ENCODE measurements at regions not wholly inside any gene's neighbourhood (a gene's known extent, or its start where the extent isn't known, plus 50 kb on each side); places are given as distances from the start of the nearest gene placed in this dataset.
"Not testable (repeated sequence)": the region's sequence is repeated elsewhere in the genome, so short reads cannot be mapped to it uniquely, and the experiment has no call there.

- TF ChIP-seq CTCF (IDR thresholded peaks at IDR 0.05): no peak
- DNase-seq (ENCODE audit: low spot score) (no peak), ATAC-seq (ENCODE audit: low FRiP score) (no peak)
Measured at GRCh38 chr12:33514893-33515292, 75.3 kb upstream of the SYT10 start.

- no peak for TF ChIP-seq CTCF (IDR thresholded peaks at IDR 0.05)
- ATAC-seq (ENCODE audit: low FRiP score) (no peak), DNase-seq (ENCODE audit: low spot score) (no peak)
Measured at GRCh38 chr12:33519566-33519965, 79.9 kb upstream of the SYT10 start.

- not testable (repeated sequence) for DNase-seq (ENCODE audit: low spot score); ATAC-seq (ENCODE audit: low FRiP score)
Measured at GRCh38 chr12:33520505-33521302, 81.1 kb upstream of the SYT10 start.

- DNase-seq (ENCODE audit: low spot score): no peak
- no peak for TF ChIP-seq CTCF (IDR thresholded peaks at IDR 0.05)
- no peak for ATAC-seq (ENCODE audit: low FRiP score)
Measured at GRCh38 chr12:33529031-33529430, 89.4 kb upstream of the SYT10 start.

GRCh38 chr12:33529810-33530209, 90.2 kb upstream of the SYT10 start:
- DNase-seq (ENCODE audit: low spot score): no peak
- TF ChIP-seq CTCF (IDR thresholded peaks at IDR 0.05): no peak
- no peak for ATAC-seq (ENCODE audit: low FRiP score)

- no peak for DNase-seq (ENCODE audit: low spot score)
- TF ChIP-seq CTCF (IDR thresholded peaks at IDR 0.05): no peak
- ATAC-seq (ENCODE audit: low FRiP score): no peak
Measured at GRCh38 chr12:33531261-33531660, 91.6 kb upstream of the SYT10 start.

- no peak for TF ChIP-seq CTCF (IDR thresholded peaks at IDR 0.05)
Measured at GRCh38 chr12:33533527-33533926, 93.9 kb upstream of the SYT10 start.

More at GRCh38 chr12:33533527-33533926, 93.9 kb upstream of the SYT10 start:
- DNase-seq (ENCODE audit: low spot score) (no peak), ATAC-seq (ENCODE audit: low FRiP score) (no peak)

Data from omental fat pad (tissue), 3 donors.